Limb (tissue), 2 donors: ENCODE measurements at regions not wholly inside any gene's neighbourhood (a gene's known extent, or its start where the extent isn't known, plus 50 kb on each side); places are given as distances from the start of the nearest gene placed in this dataset.

Source experiments
- DNase-seq, 2 donors: peaks; one replicate each; pipeline ENCODE4 v3.0.0-alpha.2; 2016; ENCODE audit errors: extremely low spot score in 2 of 2

GRCh38 chr12:102596687-102597086 is 116.3 kb upstream of the IGF1 start:
- DNase-seq, result no peak

- no peak for DNase-seq
Observed at GRCh38 chr12:102596031-102596430, 115.7 kb upstream of the IGF1 start.

- no peak for DNase-seq
Observed at GRCh38 chr12:102595315-102595714, 115.0 kb upstream of the IGF1 start.

- DNase-seq, result no peak
Observed at GRCh38 chr12:102593134-102593533, 112.8 kb upstream of the IGF1 start.

GRCh38 chr12:102592134-102592533 is 111.8 kb upstream of the IGF1 start:
- DNase-seq, result no peak

GRCh38 chr12:102573237-102573636 is 92.9 kb upstream of the IGF1 start:
- DNase-seq, result no peak

- no peak for DNase-seq
Observed at GRCh38 chr12:102571889-102572288, 91.5 kb upstream of the IGF1 start.

- no peak for DNase-seq
Observed at GRCh38 chr12:102570256-102570655, 89.9 kb upstream of the IGF1 start.

GRCh38 chr12:102569803-102570202 is 89.4 kb upstream of the IGF1 start:
- no peak for DNase-seq

GRCh38 chr12:102568276-102568675 is 87.9 kb upstream of the IGF1 start:
- no peak for DNase-seq

- DNase-seq, result no peak
Observed at GRCh38 chr12:102567031-102567985, 86.9 kb upstream of the IGF1 start.

GRCh38 chr12:102565555-102565954 is 85.2 kb upstream of the IGF1 start:
- DNase-seq, result no peak

GRCh38 chr12:102564026-102564425 is 83.7 kb upstream of the IGF1 start:
- DNase-seq, result no peak

- DNase-seq, result no peak
Observed at GRCh38 chr12:102562836-102563425, 82.6 kb upstream of the IGF1 start.

GRCh38 chr12:102551186-102551585 is 70.8 kb upstream of the IGF1 start:
- no peak for DNase-seq

GRCh38 chr12:102549691-102550090 is 69.3 kb upstream of the IGF1 start:
- no peak for DNase-seq

- DNase-seq, result no peak
Observed at GRCh38 chr12:102548543-102548942, 68.2 kb upstream of the IGF1 start.

GRCh38 chr12:102543494-102544485 is 63.4 kb upstream of the IGF1 start:
- no peak for DNase-seq

- DNase-seq, result peak in 1 of 2 donors; percentile 12
Observed at GRCh38 chr12:102542816-102543440, 62.6 kb upstream of the IGF1 start.

GRCh38 chr12:102540815-102541385 is 60.5 kb upstream of the IGF1 start:
- no peak for DNase-seq
